GM21737 (cell line): ENCODE measurements at regions not wholly inside any gene's neighbourhood (a gene's known extent, or its start where the extent isn't known, plus 50 kb on each side); places are given as distances from the start of the nearest gene placed in this dataset.

Experiments
- ATAC-seq: cut with Tn5 transposase; IDR thresholded peaks from one replicate; pipeline ENCODE4 v1.9.1; 2021; ENCODE audit warnings: mild to moderate bottlenecking, moderate library complexity; ENCODE audit not compliant: unreplicated experiment

- ATAC-seq: no peak
Measured at GRCh38 chr5:62690421-62690820, 111.8 kb downstream of the LRRC70 start.

GRCh38 chr5:62689599-62690368 is 111.2 kb downstream of the LRRC70 start:
- ATAC-seq: no peak

GRCh38 chr5:62686692-62687091 is 108.1 kb downstream of the LRRC70 start:
- no peak for ATAC-seq

- ATAC-seq: no peak
Measured at GRCh38 chr5:62685221-62685620, 106.6 kb downstream of the LRRC70 start.

- ATAC-seq: no peak
Measured at GRCh38 chr5:62684310-62684709, 105.7 kb downstream of the LRRC70 start.

GRCh38 chr5:62682059-62682458 is 103.4 kb downstream of the LRRC70 start:
- no peak for ATAC-seq

GRCh38 chr5:62681117-62681850 is 102.7 kb downstream of the LRRC70 start:
- ATAC-seq: no peak

GRCh38 chr5:62680121-62680520 is 101.5 kb downstream of the LRRC70 start:
- ATAC-seq: no peak
